HCT116 (cell line): ENCODE measurements at regions not wholly inside any gene's neighbourhood (a gene's known extent, or its start where the extent isn't known, plus 50 kb on each side); places are given as distances from the start of the nearest gene placed in this dataset.

Source experiments
- ATAC-seq: fragments of 200-7000 bp; cut with Tn5 transposase; 2 replicates; pipeline ENCODE4 v1.9.1; 2020; ENCODE audit warnings: mild to moderate bottlenecking, moderate library complexity
- BruUV-seq: library from RNA; stranded (reverse); fragments of 400-500 nt; replicated peaks from 2 replicates; lab custom pipeline; 2021; lab: Mats Ljungman, UMichigan
- CTCF ChIA-PET: fragments of 300-600 bp; sonication (Branson Sonifier 250); formaldehyde crosslinking; loops from one replicate; lab custom pipeline; 2021; ENCODE audit warnings: antibody characterized with exemption; lab: Charles Lee
- POLR2A ChIA-PET: fragments of 300-600, 350-600 bp; sonication (Branson Sonifier 250); formaldehyde crosslinking; loops from one replicate; lab custom pipeline; 2021; ENCODE audit warnings: antibody characterized with exemption; lab: Charles Lee
- RAD21 ChIA-PET, 2 experiments: fragments of 300-600 bp; sonication (Branson Sonifier 250); formaldehyde crosslinking; loops; one replicate each; lab custom pipeline; 2023; ENCODE audit warnings: low total read pairs in 2 of 2; ENCODE audit not compliant: uncharacterized antibody in 2 of 2, unreplicated experiment in 2 of 2, low non-redundant PET in 1 of 2; lab: Charles Lee
- DNase-seq: peaks from one replicate; pipeline ENCODE4 v3.0.0-alpha.2; 2010; ENCODE audit warnings: low read depth, low spot score
- H2AFZ ChIP-seq: fragments of 200-600 bp; shearing (Covaris generic), sonication (generic); 2 replicates; pipeline ENCODE4 v1.6.1; 2017; ENCODE audit warnings: low read depth, mixed run types, mixed read lengths, antibody characterized with exemption, low read length; ENCODE audit not compliant: poor library complexity, severe bottlenecking
- H3K27ac ChIP-seq: 2 replicates; pipeline ENCODE4 v1.5.1; 2012; ENCODE audit warnings: low read depth, low read length
- H3K27me3 ChIP-seq: fragments of 200-600 bp; sonication (generic); 2 replicates; pipeline ENCODE4 v1.6.1; 2016; ENCODE audit warnings: mixed run types, low read length, mixed read lengths; ENCODE audit not compliant: insufficient read depth
- H3K36me3 ChIP-seq, 2 experiments: fragments of 200-500 bp in 1 of 2; fragments of 200-600 bp in 1 of 2; sonication (Bioruptor generic) in 1 of 2; sonication (generic) in 1 of 2; 2 replicates each; pipeline versions ENCODE4 v1.5.1 to v1.6.1; 2014 to 2016; ENCODE audit warnings: low read length in 2 of 2, inconsistent platforms in 1 of 2, mixed read lengths in 1 of 2, mixed run types in 1 of 2; ENCODE audit not compliant: insufficient read depth in 2 of 2, control insufficient read depth in 1 of 2
- H3K4me1 ChIP-seq, 2 experiments: fragments of 200-600 bp in 1 of 2; sonication (generic) in 1 of 2; 2 replicates each; pipeline versions ENCODE4 v1.5.1 to v1.6.1; 2012 to 2017; ENCODE audit warnings: low read length in 2 of 2, inconsistent platforms in 1 of 2, mild to moderate bottlenecking in 1 of 2, mixed read lengths in 1 of 2, mixed run types in 1 of 2, moderate library complexity in 1 of 2; ENCODE audit not compliant: insufficient read depth in 2 of 2, control insufficient read depth in 1 of 2
- H3K4me2 ChIP-seq: fragments of 200-600 bp; sonication (generic); 2 replicates; pipeline ENCODE4 v1.6.1; 2017; ENCODE audit warnings: mixed run types, low read length, mixed read lengths
- H3K4me3 ChIP-seq, 2 experiments: fragments of 200-600 bp in 1 of 2; sonication (generic) in 1 of 2; replicated peaks in 1 of 2; 2 replicates each; pipeline ENCODE4 v1.5.1; 2011 to 2016; ENCODE audit warnings: low read length in 2 of 2, control low read depth in 1 of 2, low read depth in 1 of 2, mild to moderate bottlenecking in 1 of 2, mixed read lengths in 1 of 2, mixed run types in 1 of 2
- H3K79me2 ChIP-seq: fragments of 200-600 bp; sonication (generic); 2 replicates; pipeline ENCODE4 v1.6.1; 2017; ENCODE audit warnings: mild to moderate bottlenecking, mixed run types, low read length, moderate library complexity, mixed read lengths; ENCODE audit not compliant: insufficient read depth
- H3K9ac ChIP-seq: fragments of 200-600 bp; sonication (generic); 2 replicates; pipeline ENCODE4 v1.6.1; 2016; ENCODE audit warnings: low read length, mixed read lengths
- H3K9me2 ChIP-seq: fragments of 200-600 bp; sonication (generic), shearing (Covaris generic); 2 replicates; pipeline ENCODE4 v1.6.1; 2017; ENCODE audit warnings: mixed run types, mild to moderate bottlenecking, moderate library complexity; ENCODE audit not compliant: insufficient read depth
- H3K9me3 ChIP-seq, 2 experiments: fragments of 200-500 bp in 1 of 2; fragments of 200-600 bp in 1 of 2; sonication (Bioruptor generic) in 1 of 2; sonication (generic) in 1 of 2; 2 replicates each; pipeline ENCODE4 v1.6.1; 2014 to 2017; ENCODE audit warnings: low read length in 2 of 2, mixed read lengths in 2 of 2, inconsistent platforms in 1 of 2, low read depth in 1 of 2, mild to moderate bottlenecking in 1 of 2, mixed run types in 1 of 2, moderate library complexity in 1 of 2; ENCODE audit not compliant: control insufficient read depth in 1 of 2, insufficient read depth in 1 of 2
- H4K20me1 ChIP-seq: fragments of 200-600 bp; sonication (generic), shearing (Covaris generic); 2 replicates; pipeline ENCODE4 v1.6.1; 2017; ENCODE audit warnings: mixed run types, mild to moderate bottlenecking, moderate library complexity; ENCODE audit not compliant: insufficient read depth
- CBX3 ChIP-seq: IDR thresholded peaks from 2 replicates; pipeline ENCODE4 v1.6.1; 2012; ENCODE audit warnings: low read depth
- CEBPB ChIP-seq: IDR thresholded peaks from 2 replicates; pipeline ENCODE4 v1.6.1; 2012; ENCODE audit warnings: low read depth
- ELF1 ChIP-seq: IDR thresholded peaks from 2 replicates; pipeline ENCODE4 v1.6.1; 2012; ENCODE audit warnings: low read depth, borderline replicate concordance
- FOSL1 ChIP-seq: IDR thresholded peaks from 2 replicates; pipeline ENCODE4 v1.6.1; 2012; ENCODE audit warnings: low read depth
- JUND ChIP-seq: IDR thresholded peaks from 2 replicates; pipeline ENCODE4 v1.6.1; 2012
- POLR2A ChIP-seq: IDR thresholded peaks from 2 replicates; pipeline ENCODE4 v1.7.0; 2011; ENCODE audit warnings: borderline replicate concordance; ENCODE audit not compliant: insufficient read depth, insufficient read length; ENCODE audit errors: extremely low read depth
- SP1 ChIP-seq: IDR thresholded peaks from 2 replicates; pipeline ENCODE4 v1.6.1; 2012; ENCODE audit warnings: low read depth
- intact Hi-C: fragments of 100-400 bp; cut with micrococcal nuclease; formaldehyde crosslinking; loops from 2 replicates; pipeline ENCODE4 v1.10.0; 2022
- TF ChIP-seq, protein P1 (sequence below): IDR thresholded peaks from 2 replicates; pipeline ENCODE4 v1.6.1; 2012; ENCODE audit warnings: low read depth

DNA sequence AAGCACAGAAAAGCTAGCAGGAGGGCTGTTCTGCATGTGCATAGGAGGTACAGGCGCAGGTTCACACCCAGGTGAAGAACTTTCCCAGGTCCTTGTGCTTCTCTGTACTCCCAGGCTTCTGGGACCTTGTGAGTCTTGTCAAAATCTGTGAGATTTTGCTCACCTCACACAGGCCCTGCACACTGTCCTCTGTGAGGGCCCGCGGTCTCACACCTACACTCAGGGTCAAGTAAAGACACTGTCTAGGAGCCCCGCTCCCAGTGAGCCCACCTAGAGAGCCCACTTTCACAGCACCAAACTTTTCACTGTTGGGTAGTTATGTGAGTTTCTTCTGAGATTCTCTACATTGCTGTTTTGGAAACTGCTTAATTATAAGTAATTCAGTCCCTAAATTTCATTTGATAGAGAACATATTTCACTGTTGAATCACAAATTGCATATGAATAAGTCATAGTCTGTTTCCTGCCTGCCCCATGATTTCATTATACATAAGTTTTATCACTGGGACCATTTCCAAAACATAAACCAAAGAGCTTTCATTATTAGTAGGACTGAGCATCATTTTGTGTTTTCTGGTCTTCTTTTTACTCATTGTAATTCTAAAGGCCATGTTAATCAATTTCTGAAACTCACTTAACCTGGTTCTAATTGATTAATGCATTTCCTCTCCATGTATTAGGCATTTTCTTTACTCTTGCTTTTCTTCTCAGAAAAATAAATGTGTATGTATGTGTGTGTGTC, 234.2 kb upstream of the SPOPL start:
- no peaks in the 10 kb centered on the region for H3K36me3 ChIP-seq
- H3K4me3 ChIP-seq: 0 out of 4 replicates have a peak overlapping the region, but pooled peaks of 1 of the 2 experiments have one; percentile 0
- no peaks in the 10 kb centered on the region for H3K9me3 ChIP-seq
- peak overlapping the region; percentile 42 for H3K4me2 ChIP-seq
- no peaks in the 10 kb centered on the region for H3K79me2 ChIP-seq
- BruUV-seq: no TSS peak
- peak; percentile 75 for ATAC-seq
- intact Hi-C loops: no loop called here
- no peaks in the 10 kb centered on the region for H4K20me1 ChIP-seq
- ChIA-PET RAD21 (no interaction called here), CTCF (no interaction called here), POLR2A (no interaction called here)
- no peak for DNase-seq
- peak overlapping the region; percentile 5 for H3K9ac ChIP-seq
- H3K27ac ChIP-seq: no peak overlapping the region
- TF ChIP-seq, protein P1, sequence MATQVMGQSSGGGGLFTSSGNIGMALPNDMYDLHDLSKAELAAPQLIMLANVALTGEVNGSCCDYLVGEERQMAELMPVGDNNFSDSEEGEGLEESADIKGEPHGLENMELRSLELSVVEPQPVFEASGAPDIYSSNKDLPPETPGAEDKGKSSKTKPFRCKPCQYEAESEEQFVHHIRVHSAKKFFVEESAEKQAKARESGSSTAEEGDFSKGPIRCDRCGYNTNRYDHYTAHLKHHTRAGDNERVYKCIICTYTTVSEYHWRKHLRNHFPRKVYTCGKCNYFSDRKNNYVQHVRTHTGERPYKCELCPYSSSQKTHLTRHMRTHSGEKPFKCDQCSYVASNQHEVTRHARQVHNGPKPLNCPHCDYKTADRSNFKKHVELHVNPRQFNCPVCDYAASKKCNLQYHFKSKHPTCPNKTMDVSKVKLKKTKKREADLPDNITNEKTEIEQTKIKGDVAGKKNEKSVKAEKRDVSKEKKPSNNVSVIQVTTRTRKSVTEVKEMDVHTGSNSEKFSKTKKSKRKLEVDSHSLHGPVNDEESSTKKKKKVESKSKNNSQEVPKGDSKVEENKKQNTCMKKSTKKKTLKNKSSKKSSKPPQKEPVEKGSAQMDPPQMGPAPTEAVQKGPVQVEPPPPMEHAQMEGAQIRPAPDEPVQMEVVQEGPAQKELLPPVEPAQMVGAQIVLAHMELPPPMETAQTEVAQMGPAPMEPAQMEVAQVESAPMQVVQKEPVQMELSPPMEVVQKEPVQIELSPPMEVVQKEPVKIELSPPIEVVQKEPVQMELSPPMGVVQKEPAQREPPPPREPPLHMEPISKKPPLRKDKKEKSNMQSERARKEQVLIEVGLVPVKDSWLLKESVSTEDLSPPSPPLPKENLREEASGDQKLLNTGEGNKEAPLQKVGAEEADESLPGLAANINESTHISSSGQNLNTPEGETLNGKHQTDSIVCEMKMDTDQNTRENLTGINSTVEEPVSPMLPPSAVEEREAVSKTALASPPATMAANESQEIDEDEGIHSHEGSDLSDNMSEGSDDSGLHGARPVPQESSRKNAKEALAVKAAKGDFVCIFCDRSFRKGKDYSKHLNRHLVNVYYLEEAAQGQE: no peak
- TF ChIP-seq POLR2A (no peak), ELF1 (no peak), CBX3 (peak; percentile 13; the same call in 1 of the 2 replicates), JUND (peak; percentile 67), FOSL1 (peak; percentile 82), CEBPB (0 out of 2 replicates have a peak, but pooled peaks have one; percentile 30), SP1 (0 out of 2 replicates have a peak, but pooled peaks have one; percentile 22)
- no peaks in the 10 kb centered on the region for H3K9me2 ChIP-seq
- H3K27me3 ChIP-seq: no peaks in the 10 kb centered on the region
- peaks cover 0 to 18% of the 10 kb centered on the region in 2 experiments; a peak in 3 of 4 replicates for H3K4me1 ChIP-seq
- no peak overlapping the region for H2AFZ ChIP-seq
